Naive B cell (primary cell): ENCODE measurements at regions not wholly inside any gene's neighbourhood (a gene's known extent, or its start where the extent isn't known, plus 50 kb on each side); places are given as distances from the start of the nearest gene placed in this dataset.
A peak's percentile ranks its signal among the peaks of the same experiment; 100 is the strongest.

Source experiments
- ATAC-seq, 2 donors: fragments of 150-1000 bp; cut with Tn5 transposase; 2 replicates each; pipeline ENCODE4 v1.10.0; 2021; ENCODE audit warnings: low read depth in 2 of 2, mild to moderate bottlenecking in 2 of 2, moderate library complexity in 2 of 2
- DNase-seq: peaks from one replicate; pipeline ENCODE4 v3.0.0; 2022
- H3K27ac Mint-ChIP-seq, 6 donors: one replicate each; pipeline ENCODE4 v1.8.0; 2020 to 2022; ENCODE audit warnings: mild to moderate bottlenecking in 6 of 6, mixed read lengths in 6 of 6, moderate library complexity in 5 of 6, inconsistent platforms in 2 of 6
- H3K27me3 Mint-ChIP-seq, 3 donors: one replicate each; pipeline ENCODE4 v1.8.0; 2021 to 2022; ENCODE audit warnings: mixed read lengths in 3 of 3, mild to moderate bottlenecking in 1 of 3
- H3K36me3 Mint-ChIP-seq, 2 donors: one replicate each; pipeline ENCODE4 v1.8.0; 2020 to 2022; ENCODE audit warnings: mixed read lengths in 2 of 2, inconsistent platforms in 1 of 2, mild to moderate bottlenecking in 1 of 2
- H3K4me1 Mint-ChIP-seq, 3 donors: one replicate each; pipeline ENCODE4 v1.8.0; 2020 to 2022; ENCODE audit warnings: mixed read lengths in 3 of 3, inconsistent platforms in 1 of 3, mild to moderate bottlenecking in 1 of 3, moderate library complexity in 1 of 3
- H3K4me3 Mint-ChIP-seq, 8 donors: one replicate each; pipeline ENCODE4 v1.8.0; 2020 to 2022; ENCODE audit warnings: mild to moderate bottlenecking in 8 of 8, mixed read lengths in 8 of 8, moderate library complexity in 8 of 8, inconsistent platforms in 2 of 8
- H3K9me3 Mint-ChIP-seq, 7 donors: one replicate each; pipeline ENCODE4 v1.8.0; 2020 to 2022; ENCODE audit warnings: mixed read lengths in 7 of 7, mild to moderate bottlenecking in 5 of 7, inconsistent platforms in 2 of 7, moderate library complexity in 1 of 7

DNA sequence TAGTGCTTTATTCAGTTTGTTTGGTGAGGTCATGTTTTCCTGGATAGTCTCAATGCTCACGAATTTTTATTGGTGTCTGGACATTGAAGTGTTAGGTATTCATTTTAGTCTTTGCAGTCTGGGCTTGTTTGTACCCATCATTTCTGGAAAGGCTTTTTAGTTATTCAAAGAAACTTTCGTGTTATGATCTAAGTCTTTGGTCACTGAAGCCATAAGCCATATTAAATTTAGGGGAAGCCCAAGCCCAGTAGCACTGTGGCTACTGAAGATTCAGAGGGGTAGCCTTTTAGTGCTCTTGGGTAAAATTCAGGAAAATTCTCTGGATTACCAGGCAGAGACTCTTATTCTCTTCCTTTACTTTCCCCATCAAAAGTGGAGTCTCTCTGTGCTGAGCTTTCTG lies 56.2 kb upstream of the PEX5L start:
- H3K9me3 Mint-ChIP-seq, result peaks cover 2 to 28% (median 7%) of the 10 kb centered on the region in 7 donors
- DNase-seq, result no peak
- no peaks in the 10 kb centered on the region for H3K36me3 Mint-ChIP-seq
- no peak for ATAC-seq
- no peak overlapping the region for H3K4me3 Mint-ChIP-seq
- peaks cover 0 to 10% (median 0%) of the 10 kb centered on the region in 3 donors for H3K27me3 Mint-ChIP-seq
- no peak overlapping the region for H3K27ac Mint-ChIP-seq
- H3K4me1 Mint-ChIP-seq, result no peaks in the 10 kb centered on the region

DNA sequence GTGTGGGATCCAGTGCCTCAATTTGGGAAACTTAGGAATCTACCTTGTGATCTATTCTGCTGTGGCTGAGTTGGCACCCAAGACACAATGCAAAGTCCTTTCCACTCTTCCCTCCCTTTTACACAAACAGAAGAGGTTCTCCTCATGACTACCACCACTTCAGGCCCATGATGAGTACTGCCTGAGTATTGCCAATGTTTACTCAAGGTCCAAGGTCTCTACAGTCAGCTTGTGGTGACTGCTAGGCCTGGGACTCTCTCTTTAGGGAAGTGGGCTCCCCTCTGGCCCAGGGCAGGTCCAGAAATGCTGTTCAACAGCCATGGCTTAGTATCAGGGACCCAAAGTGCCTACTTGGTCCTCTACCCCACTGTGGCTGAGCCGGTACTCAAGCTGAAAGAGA lies 56.8 kb upstream of the PEX5L start:
- Mint-ChIP-seq H3K9me3 (peaks cover 2 to 30% (median 7%) of the 10 kb centered on the region in 7 donors), H3K27me3 (peaks cover 0 to 10% (median 0%) of the 10 kb centered on the region in 3 donors), H3K4me3 (no peak overlapping the region), H3K36me3 (no peaks in the 10 kb centered on the region), H3K4me1 (no peaks in the 10 kb centered on the region), H3K27ac (no peak overlapping the region)
- no peak for DNase-seq
- ATAC-seq, result no peak

GRCh38 chr3:180097626-180098025 lies 60.9 kb upstream of the PEX5L start:
- H3K4me3 Mint-ChIP-seq, result no peak overlapping the region
- H3K4me1 Mint-ChIP-seq, result no peaks in the 10 kb centered on the region

DNA sequence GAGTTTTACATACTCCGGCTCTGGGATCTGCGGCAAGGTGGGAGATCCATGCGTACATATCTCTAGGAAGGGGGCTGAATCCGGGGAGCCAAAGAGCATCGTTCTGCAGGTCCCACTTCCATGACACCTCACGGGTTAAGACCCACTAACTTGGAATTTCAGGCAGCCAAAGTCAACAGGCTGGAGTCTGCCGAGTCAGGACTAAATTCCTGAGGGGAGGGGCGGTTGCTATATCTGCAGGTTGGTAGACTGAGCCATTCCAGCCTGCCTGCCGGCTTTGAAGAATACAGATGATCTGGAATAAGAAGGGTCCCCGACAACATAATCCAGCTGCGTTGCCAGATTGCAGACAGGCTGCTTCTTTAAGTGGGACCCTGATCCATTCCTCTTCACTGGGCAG lies 65.4 kb upstream of the PEX5L start:
- peaks cover 0 to 5% (median 0%) of the 10 kb centered on the region in 3 donors for H3K27me3 Mint-ChIP-seq
- no peaks in the 10 kb centered on the region for H3K4me1 Mint-ChIP-seq
- DNase-seq (no peak), ATAC-seq (no peak)
- H3K9me3 Mint-ChIP-seq, result peaks cover 0 to 14% (median 2%) of the 10 kb centered on the region in 7 donors
- no peak overlapping the region for H3K27ac Mint-ChIP-seq
- no peaks in the 10 kb centered on the region for H3K36me3 Mint-ChIP-seq
- H3K4me3 Mint-ChIP-seq, result no peak overlapping the region

More at GRCh38 chr3:180097626-180098025, 60.9 kb upstream of the PEX5L start:
- Mint-ChIP-seq H3K9me3 (peaks cover 0 to 17% (median 3%) of the 10 kb centered on the region in 7 donors), H3K27me3 (peaks cover 0 to 10% (median 5%) of the 10 kb centered on the region in 3 donors), H3K27ac (no peak overlapping the region), H3K36me3 (no peaks in the 10 kb centered on the region)
- no peak for DNase-seq
- ATAC-seq, result no peak

DNA sequence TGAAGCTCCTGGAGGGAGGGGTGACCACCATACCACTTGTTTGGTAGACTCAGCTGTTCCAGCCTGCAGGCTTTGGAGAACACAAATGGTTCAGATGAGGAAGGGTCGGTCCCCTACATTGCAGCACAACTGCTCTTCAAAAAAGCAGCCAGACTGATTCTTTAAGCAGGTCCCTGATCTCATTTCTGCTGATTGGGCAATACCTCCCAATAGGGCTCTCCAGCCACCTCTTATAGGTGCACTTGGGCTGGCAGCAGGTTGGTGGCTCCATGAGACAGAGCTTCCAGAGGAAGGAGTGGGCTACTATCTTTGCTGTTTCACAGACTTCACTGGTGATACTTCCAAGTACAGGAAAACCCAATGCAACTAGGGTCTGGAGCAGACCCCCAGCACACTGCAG lies 65.9 kb upstream of the PEX5L start:
- peaks cover 0 to 14% (median 2%) of the 10 kb centered on the region in 7 donors for H3K9me3 Mint-ChIP-seq
- peaks cover 0 to 5% (median 0%) of the 10 kb centered on the region in 3 donors for H3K27me3 Mint-ChIP-seq
- H3K4me3 Mint-ChIP-seq, result no peak overlapping the region
- H3K36me3 Mint-ChIP-seq, result no peaks in the 10 kb centered on the region
- no peak overlapping the region for H3K27ac Mint-ChIP-seq
- DNase-seq (no peak), ATAC-seq (no peak)
- no peaks in the 10 kb centered on the region for H3K4me1 Mint-ChIP-seq

DNA sequence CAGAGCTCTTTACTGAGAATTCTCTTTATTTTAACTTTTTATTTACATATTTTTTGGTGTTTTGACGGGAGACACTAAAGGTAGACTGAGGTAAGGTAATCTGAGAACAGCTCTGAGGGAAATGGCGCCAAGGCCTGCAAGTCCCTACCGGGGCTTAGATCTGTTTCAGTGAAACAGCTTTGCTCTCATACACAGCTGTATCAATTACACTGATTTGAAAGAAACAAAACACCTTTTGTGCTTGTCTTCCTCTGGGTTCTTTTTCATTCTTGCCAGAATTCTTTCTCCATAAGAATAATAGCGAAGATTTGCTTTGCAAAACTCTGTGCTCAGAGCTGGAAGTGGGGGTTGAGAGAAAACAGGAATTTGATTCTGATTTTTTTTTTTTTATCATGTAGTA lies 79.5 kb upstream of the PEX5L start:
- peaks cover 0 to 3% (median 1%) of the 10 kb centered on the region in 7 donors for H3K9me3 Mint-ChIP-seq
- no peak overlapping the region for H3K27ac Mint-ChIP-seq
- no peaks in the 10 kb centered on the region for H3K27me3 Mint-ChIP-seq

DNA sequence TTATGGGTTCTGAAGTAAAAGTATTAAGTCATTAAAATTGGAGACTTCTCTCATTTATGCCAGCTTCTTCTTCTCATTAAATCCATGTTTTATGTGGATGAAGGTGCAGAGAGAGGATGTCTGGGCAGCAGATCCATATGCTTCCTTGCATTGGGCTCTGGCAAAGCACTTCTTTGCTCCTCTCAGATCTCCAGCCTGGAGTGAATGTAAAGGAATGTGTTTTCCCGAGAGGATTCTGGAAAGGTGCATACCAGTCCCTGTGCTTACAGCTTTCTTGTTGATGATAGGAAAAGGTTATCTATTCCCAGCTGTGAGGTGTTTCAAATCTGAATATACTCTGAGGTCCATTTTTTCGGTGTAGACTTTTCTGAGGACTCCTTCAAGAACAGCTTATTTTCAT lies 79.9 kb upstream of the PEX5L start:
- DNase-seq (no peak), ATAC-seq (no peak)
- H3K4me3 Mint-ChIP-seq, result no peak overlapping the region
- peaks cover 0 to 3% of the 10 kb centered on the region in 2 donors for H3K36me3 Mint-ChIP-seq
- H3K4me1 Mint-ChIP-seq, result no peaks in the 10 kb centered on the region
- no peaks in the 10 kb centered on the region for H3K27me3 Mint-ChIP-seq
- H3K9me3 Mint-ChIP-seq, result peaks cover 0 to 7% (median 2%) of the 10 kb centered on the region in 7 donors
- no peak overlapping the region for H3K27ac Mint-ChIP-seq

More for the DNA sequence above, 79.5 kb upstream of the PEX5L start:
- Mint-ChIP-seq H3K4me1 (no peaks in the 10 kb centered on the region), H3K36me3 (no peaks in the 10 kb centered on the region), H3K4me3 (no peak overlapping the region)
- no peak for DNase-seq
- no peak for ATAC-seq

DNA sequence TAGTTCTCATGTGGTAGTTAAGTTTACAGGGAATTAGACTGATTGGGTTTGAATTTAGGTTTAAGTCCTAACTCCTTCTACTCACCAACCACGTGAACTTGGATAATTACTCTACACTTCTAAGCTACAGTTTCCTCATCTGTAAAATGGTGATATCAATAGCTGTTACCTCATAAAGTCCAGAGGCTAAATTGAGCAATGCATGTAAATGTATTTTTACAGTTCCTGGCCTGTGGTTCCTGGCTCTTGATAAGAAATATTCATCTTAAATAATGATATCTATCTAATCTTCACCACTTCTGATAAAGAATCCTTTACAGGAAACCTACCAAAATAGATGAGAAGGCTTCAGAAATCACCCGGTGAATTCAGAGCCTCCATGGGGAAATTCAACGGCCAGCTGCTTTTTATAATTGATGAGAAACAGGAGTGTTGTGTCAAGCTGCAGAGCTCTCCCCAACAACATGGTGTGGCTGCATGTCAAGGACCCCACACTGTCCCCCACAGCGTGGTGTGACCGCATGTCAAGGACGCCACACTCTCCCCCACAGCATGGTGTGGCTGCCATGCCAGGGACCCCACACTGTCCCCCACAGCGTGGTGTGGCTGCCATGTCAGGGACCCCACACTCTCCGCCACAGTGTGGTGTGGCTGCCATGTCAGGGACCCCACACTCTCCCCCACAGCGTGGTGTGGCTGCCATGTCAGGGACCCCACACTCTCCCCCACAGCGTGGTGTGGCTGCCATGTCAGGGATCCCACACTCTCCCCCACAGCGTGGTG lies 80.8 kb upstream of the PEX5L start:
- Mint-ChIP-seq H3K27me3 (no peaks in the 10 kb centered on the region), H3K36me3 (peaks cover 0 to 6% of the 10 kb centered on the region in 2 donors), H3K4me3 (no peak overlapping the region), H3K4me1 (no peaks in the 10 kb centered on the region), H3K27ac (no peak overlapping the region), H3K9me3 (peaks cover 0 to 10% (median 3%) of the 10 kb centered on the region in 7 donors)
- no peak for ATAC-seq
- DNase-seq, result no peak

GRCh38 chr3:180119567-180119966 lies 82.8 kb upstream of the PEX5L start:
- Mint-ChIP-seq H3K27me3 (no peaks in the 10 kb centered on the region), H3K4me1 (no peaks in the 10 kb centered on the region), H3K9me3 (peaks cover 2 to 22% (median 5%) of the 10 kb centered on the region in 7 donors), H3K4me3 (no peak overlapping the region), H3K36me3 (peaks cover 0 to 10% of the 10 kb centered on the region in 2 donors), H3K27ac (no peak overlapping the region)
- no peak for ATAC-seq
- no peak for DNase-seq

- H3K9me3 Mint-ChIP-seq, result peaks cover 2 to 38% (median 8%) of the 10 kb centered on the region in 7 donors
- peaks cover 0 to 12% of the 10 kb centered on the region in 2 donors for H3K36me3 Mint-ChIP-seq
- ATAC-seq, result no peak
- DNase-seq, result no peak
- H3K4me1 Mint-ChIP-seq, result no peaks in the 10 kb centered on the region
- no peaks in the 10 kb centered on the region for H3K27me3 Mint-ChIP-seq
- H3K4me3 Mint-ChIP-seq, result no peak overlapping the region
- H3K27ac Mint-ChIP-seq, result peak overlapping the region in 1 of 6 donors; percentile 63
Observed at GRCh38 chr3:180123928-180124327, 87.2 kb upstream of the PEX5L start.

DNA sequence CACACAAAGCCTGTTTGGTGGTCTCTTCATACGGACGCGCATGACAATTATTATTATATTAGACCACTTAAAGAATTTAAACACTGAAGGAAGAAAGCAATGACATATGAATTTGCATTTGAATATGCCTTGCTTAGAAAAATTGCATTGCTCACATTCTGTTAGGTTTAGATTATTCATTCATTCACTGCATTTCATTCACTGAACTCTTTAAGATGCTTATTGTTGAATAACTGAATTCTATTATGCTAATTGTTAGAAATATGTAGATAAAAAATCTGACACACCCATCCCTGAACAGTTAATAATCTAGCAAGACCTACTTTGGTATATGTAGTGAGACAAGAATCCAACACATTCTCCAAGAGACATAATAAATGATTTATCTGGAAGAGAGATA lies 94.4 kb upstream of the PEX5L start:
- no peaks in the 10 kb centered on the region for H3K36me3 Mint-ChIP-seq
- no peak overlapping the region for H3K4me3 Mint-ChIP-seq
- peaks cover 0 to 14% (median 6%) of the 10 kb centered on the region in 7 donors for H3K9me3 Mint-ChIP-seq
- no peak overlapping the region for H3K27ac Mint-ChIP-seq
- no peak for DNase-seq
- no peak for ATAC-seq
- no peaks in the 10 kb centered on the region for H3K27me3 Mint-ChIP-seq
- no peaks in the 10 kb centered on the region for H3K4me1 Mint-ChIP-seq

DNA sequence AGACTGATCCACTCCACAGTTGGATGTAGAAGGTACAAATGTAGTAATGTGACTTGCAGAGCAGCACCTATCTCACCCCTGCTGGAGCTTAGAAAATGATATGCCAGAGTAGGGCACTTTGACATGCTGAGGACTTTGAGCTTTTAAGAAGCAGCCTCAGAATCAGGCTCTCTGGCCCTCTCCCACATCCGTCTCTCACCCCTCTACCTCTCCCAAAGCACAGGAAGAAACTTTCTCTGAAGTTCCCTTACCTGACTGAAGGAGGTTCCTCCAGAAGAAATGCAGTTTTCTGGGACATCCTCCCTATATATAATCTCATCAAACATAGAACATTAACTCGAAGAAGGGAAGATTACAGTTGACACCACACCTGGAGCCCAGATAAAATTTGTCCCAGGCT lies 98.4 kb upstream of the PEX5L start:
- ATAC-seq (no peak), DNase-seq (no peak)
- H3K36me3 Mint-ChIP-seq, result no peaks in the 10 kb centered on the region
- no peak overlapping the region for H3K4me3 Mint-ChIP-seq
- H3K27ac Mint-ChIP-seq, result no peak overlapping the region
- peaks cover 0 to 5% (median 0%) of the 10 kb centered on the region in 7 donors for H3K9me3 Mint-ChIP-seq
- H3K27me3 Mint-ChIP-seq, result no peaks in the 10 kb centered on the region
- no peaks in the 10 kb centered on the region for H3K4me1 Mint-ChIP-seq

DNA sequence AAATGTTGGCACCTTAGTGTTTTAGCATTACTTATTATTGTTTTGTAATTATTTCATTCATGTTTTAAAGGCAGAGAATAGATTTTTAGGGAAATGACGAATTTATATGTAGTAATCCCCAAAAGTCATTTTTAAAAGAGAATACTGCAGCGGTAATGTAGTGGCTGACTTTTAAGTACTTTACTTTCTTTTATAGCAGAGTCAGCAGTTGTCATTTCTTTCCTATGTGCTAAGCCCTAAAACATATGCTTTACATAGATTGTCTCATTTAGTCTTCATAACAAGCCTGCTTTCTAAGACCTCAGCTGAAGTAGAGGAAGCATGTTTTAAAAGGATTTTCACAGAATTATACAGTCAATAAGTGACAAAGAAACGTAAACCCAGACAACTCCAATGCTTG lies 102.1 kb upstream of the PEX5L start:
- Mint-ChIP-seq H3K4me3 (no peak overlapping the region), H3K36me3 (no peaks in the 10 kb centered on the region)
- no peak for ATAC-seq

GRCh38 chr3:180142041-180142440 lies 105.3 kb upstream of the PEX5L start:
- no peaks in the 10 kb centered on the region for H3K4me1 Mint-ChIP-seq
- no peaks in the 10 kb centered on the region for H3K27me3 Mint-ChIP-seq
- peaks cover 0 to 15% (median 2%) of the 10 kb centered on the region in 7 donors for H3K9me3 Mint-ChIP-seq
- no peak overlapping the region for H3K27ac Mint-ChIP-seq
- ATAC-seq, result no peak
- no peaks in the 10 kb centered on the region for H3K36me3 Mint-ChIP-seq
- no peak overlapping the region for H3K4me3 Mint-ChIP-seq
- DNase-seq, result no peak

More for the DNA sequence above, 102.1 kb upstream of the PEX5L start:
- Mint-ChIP-seq H3K4me1 (no peaks in the 10 kb centered on the region), H3K9me3 (peaks cover 0 to 10% (median 0%) of the 10 kb centered on the region in 7 donors), H3K27me3 (no peaks in the 10 kb centered on the region), H3K27ac (no peak overlapping the region)
- DNase-seq, result no peak
